Activated CD4-positive, CD25-positive, alpha-beta regulatory T cell treated with anti-CD3 and anti-CD28 coated beads, Interleukin-2, amount 50 U/mL, for 16 hours (primary cell): ENCODE measurements at regions not wholly inside any gene's neighbourhood (a gene's known extent, or its start where the extent isn't known, plus 50 kb on each side); places are given as distances from the start of the nearest gene placed in this dataset.

Experiments
- DNase-seq: peaks from one replicate; pipeline ENCODE4 v3.0.0-alpha.2; 2020; ENCODE audit warnings: low read depth, low spot score

- no peak for DNase-seq
These were observed 82.0 kb upstream of the PAK5 start for GRCh38 chr20:9920866-9921265.

GRCh38 chr20:9919271-9920014 is 80.6 kb upstream of the PAK5 start:
- DNase-seq = no peak

- DNase-seq = no peak
These were observed 79.5 kb upstream of the PAK5 start for GRCh38 chr20:9918348-9918747.

GRCh38 chr20:9916761-9917160 is 77.9 kb upstream of the PAK5 start:
- DNase-seq = no peak

GRCh38 chr20:9912858-9913434 is 74.1 kb upstream of the PAK5 start:
- peak; percentile 1 for DNase-seq

GRCh38 chr20:9912290-9912689 is 73.4 kb upstream of the PAK5 start:
- no peak for DNase-seq

GRCh38 chr20:9911519-9911918 is 72.6 kb upstream of the PAK5 start:
- DNase-seq = no peak

GRCh38 chr20:9909167-9909566 is 70.3 kb upstream of the PAK5 start:
- no peak for DNase-seq

- DNase-seq = no peak
These were observed 64.3 kb upstream of the PAK5 start for GRCh38 chr20:9903048-9903655.

- DNase-seq = no peak
These were observed 50.5 kb upstream of the PAK5 start for GRCh38 chr20:9889270-9889981.
